Activated CD4-positive, alpha-beta T cell treated with anti-CD3 and anti-CD28 coated beads for 36 hours (primary cell): ENCODE measurements at regions not wholly inside any gene's neighbourhood (a gene's known extent, or its start where the extent isn't known, plus 50 kb on each side); places are given as distances from the start of the nearest gene placed in this dataset.

Experiments
- ATAC-seq: fragments of 200-7000 bp; cut with Tn5 transposase; one replicate; pipeline ENCODE4 v1.10.0; 2021; ENCODE audit warnings: mild to moderate bottlenecking, moderate library complexity
- CTCF ChIA-PET: fragments of 350-600 bp; sonication (Branson Sonifier 250); formaldehyde crosslinking; loops from one replicate; lab custom pipeline; 2021; ENCODE audit warnings: antibody characterized with exemption; lab: Charles Lee
- POLR2A ChIA-PET: fragments of 350-600 bp; sonication (Branson Sonifier 250); formaldehyde crosslinking; loops from one replicate; lab custom pipeline; 2021; ENCODE audit warnings: antibody characterized with exemption, inconsistent platforms; lab: Charles Lee
- DNase-seq: peaks from one replicate; pipeline ENCODE4 v3.0.0-alpha.2; 2020
- H3K27ac Mint-ChIP-seq: one replicate; pipeline ENCODE4 v1.8.0; 2021; ENCODE audit warnings: mixed read lengths
- H3K27me3 Mint-ChIP-seq: one replicate; pipeline ENCODE4 v1.8.0; 2021; ENCODE audit warnings: mixed read lengths
- H3K36me3 Mint-ChIP-seq: one replicate; pipeline ENCODE4 v1.8.0; 2021; ENCODE audit warnings: low read depth, mixed read lengths
- H3K4me1 Mint-ChIP-seq: one replicate; pipeline ENCODE4 v1.8.0; 2021; ENCODE audit warnings: mixed read lengths
- H3K4me3 Mint-ChIP-seq: one replicate; pipeline ENCODE4 v1.8.0; 2021; ENCODE audit warnings: mild to moderate bottlenecking, moderate library complexity, mixed read lengths
- H3K9me3 Mint-ChIP-seq: one replicate; pipeline ENCODE4 v1.8.0; 2021; ENCODE audit warnings: low read depth, mixed read lengths
- intact Hi-C, 2 experiments: fragments of 100-400 bp; cut with DNase I in 1 of 2; cut with micrococcal nuclease in 1 of 2; formaldehyde crosslinking; loops; one replicate each; pipeline versions ENCODE4 v1.14.2 to v1.15.1; 2022 to 2024; cut with DNase I, micrococcal nuclease

DNA sequence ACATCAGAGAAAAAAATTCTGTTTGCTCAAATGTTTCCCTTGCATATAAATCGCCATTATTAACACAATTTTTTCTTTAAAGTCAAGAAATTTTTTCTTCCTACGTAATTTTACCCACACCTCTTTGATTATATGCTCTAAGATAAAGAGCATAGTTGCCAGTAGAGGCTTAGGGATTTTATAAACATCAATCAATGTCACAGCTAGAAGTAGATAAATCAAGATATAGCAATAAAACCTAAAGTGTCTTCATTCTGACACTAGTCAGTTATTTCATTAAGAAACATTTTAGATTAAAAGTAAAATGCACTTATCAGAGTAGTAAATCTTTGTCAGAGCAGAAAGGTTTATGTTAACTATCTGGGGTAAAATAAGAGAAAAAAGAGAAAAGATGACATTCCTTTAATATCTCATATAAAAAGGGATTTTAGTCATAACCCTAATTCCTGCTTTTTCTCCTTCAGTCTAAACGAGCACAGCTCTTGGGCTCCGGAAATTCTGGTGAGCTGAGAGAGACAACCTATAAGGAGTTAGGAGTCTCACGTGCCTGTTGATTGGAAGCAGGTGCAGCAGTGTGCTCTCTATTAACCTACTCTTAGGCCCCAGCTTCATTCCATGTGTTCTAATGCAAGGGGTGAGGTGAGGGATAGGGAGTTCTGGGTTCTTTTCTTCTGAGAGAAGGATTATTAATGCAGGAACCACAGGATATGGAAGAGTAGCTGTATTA lies 172.4 kb upstream of the GULP1 start:
- Mint-ChIP-seq H3K4me3 (no peak overlapping the region), H3K9me3 (no peaks in the 10 kb centered on the region), H3K27me3 (no peaks in the 10 kb centered on the region), H3K36me3 (no peaks in the 10 kb centered on the region), H3K27ac (no peak overlapping the region), H3K4me1 (no peaks in the 10 kb centered on the region)
- ChIA-PET CTCF (interaction anchor here (1.1 kb wide), 1 partner anchor 10 kb away, joined by 4 read pairs; no protein-coding TSS in a partner anchor), POLR2A (no interaction called here)
- intact Hi-C loops = no loop called here
- DNase-seq = no peak
- ATAC-seq = no peak

DNA sequence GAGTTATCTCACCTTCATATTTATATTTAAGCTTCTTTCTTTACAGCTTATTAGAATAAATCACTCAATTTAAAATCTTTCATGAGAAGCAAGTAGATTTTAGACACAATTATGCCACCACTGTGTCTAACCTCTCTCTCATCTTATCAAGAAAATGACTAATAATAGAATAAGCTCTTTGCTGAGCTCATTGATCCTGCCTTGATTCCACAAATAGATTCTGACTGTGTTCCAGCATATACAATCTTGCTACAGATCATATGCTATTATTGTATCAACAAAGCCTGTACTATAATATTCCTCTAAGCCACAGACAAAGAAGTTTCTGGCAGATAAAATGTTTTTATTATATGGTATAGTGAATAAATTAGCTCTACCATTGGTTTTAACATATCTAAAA lies 168.7 kb upstream of the GULP1 start:
- Mint-ChIP-seq H3K27me3 (no peaks in the 10 kb centered on the region), H3K4me3 (no peak overlapping the region), H3K4me1 (no peaks in the 10 kb centered on the region), H3K36me3 (no peaks in the 10 kb centered on the region), H3K9me3 (no peaks in the 10 kb centered on the region), H3K27ac (no peak overlapping the region)
- intact Hi-C loops = no loop called here
- ATAC-seq (no peak), DNase-seq (no peak)
- ChIA-PET CTCF (interaction anchor here (0.8 to 1.0 kb wide), 2 partner anchors 9 to 623 kb away, joined by 3 read pairs; no protein-coding TSS in a partner anchor), POLR2A (no interaction called here)

DNA sequence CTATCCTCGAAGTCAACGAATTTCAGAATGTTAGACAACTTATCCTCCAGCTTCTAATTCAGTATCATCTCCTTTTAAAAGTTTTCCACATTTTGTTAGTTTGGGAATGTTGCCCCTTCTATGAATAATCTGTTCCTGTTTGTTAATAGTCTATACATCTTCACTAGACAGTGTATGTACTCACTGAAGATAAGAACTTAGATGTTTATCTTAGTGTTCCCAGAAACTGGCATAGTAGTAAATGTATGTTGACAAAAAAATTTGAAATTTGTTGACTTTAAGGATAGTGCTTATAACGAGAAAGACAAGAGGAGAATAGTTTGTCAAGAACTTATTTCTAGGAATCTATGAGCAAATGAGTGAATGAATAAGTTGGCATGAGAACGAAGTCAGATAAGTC lies 162.0 kb upstream of the GULP1 start:
- Mint-ChIP-seq H3K9me3 (no peaks in the 10 kb centered on the region), H3K36me3 (no peaks in the 10 kb centered on the region), H3K27ac (no peak overlapping the region), H3K4me3 (no peak overlapping the region), H3K4me1 (no peaks in the 10 kb centered on the region), H3K27me3 (no peaks in the 10 kb centered on the region)
- intact Hi-C loops = no loop called here
- ATAC-seq (no peak), DNase-seq (no peak)
- ChIA-PET POLR2A (no interaction called here), CTCF (no interaction called here)

DNA sequence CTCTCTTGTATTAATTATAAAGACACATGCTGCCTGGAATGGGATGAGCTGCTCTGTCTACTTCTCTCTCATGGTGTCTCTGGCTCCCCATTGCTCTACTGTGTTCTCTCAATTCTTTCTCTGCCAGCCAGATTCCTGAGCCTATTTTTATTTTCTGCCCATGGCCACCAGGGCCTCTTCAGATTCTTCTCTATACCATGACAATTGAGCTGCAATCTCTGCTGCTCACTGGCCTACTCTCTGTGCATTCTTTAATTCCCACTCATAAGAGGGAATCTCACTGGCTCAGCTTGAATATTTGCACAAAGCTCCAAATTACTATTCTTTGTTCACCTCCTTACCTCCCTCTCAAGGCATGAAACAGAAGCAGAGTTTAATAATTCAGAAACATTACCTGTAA lies 161.4 kb upstream of the GULP1 start:
- CTCF ChIA-PET = interaction anchor here (0.6 kb wide), 1 partner anchor 523 kb away, joined by 3 read pairs; no protein-coding TSS in a partner anchor
- H3K9me3 Mint-ChIP-seq = no peaks in the 10 kb centered on the region
- no peak overlapping the region for H3K4me3 Mint-ChIP-seq
- DNase-seq = no peak
- H3K27ac Mint-ChIP-seq = no peak overlapping the region
- POLR2A ChIA-PET = no interaction called here
- intact Hi-C loops = no loop called here
- no peak for ATAC-seq
- H3K4me1 Mint-ChIP-seq = no peaks in the 10 kb centered on the region
- H3K36me3 Mint-ChIP-seq = no peaks in the 10 kb centered on the region
- no peaks in the 10 kb centered on the region for H3K27me3 Mint-ChIP-seq

DNA sequence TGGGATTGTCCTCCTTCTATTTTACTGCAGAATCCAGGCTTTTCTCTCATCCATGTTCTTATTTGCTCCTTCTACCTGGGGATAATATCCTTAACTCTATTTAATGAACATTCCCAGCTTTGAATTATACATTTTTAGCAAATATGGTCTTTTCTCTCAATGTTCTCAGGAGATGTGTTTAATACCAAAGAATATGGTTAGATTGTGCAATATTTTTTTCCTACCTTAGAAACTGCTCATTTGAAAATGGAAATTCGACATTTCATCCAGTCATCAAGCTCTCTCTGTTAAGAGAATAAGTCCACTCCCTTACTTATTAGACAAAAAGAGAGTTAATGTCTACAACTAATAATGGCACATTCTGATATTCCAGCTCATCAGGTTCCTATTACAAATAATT lies 160.4 kb upstream of the GULP1 start:
- H3K9me3 Mint-ChIP-seq = no peaks in the 10 kb centered on the region
- DNase-seq (no peak), ATAC-seq (no peak)
- no peaks in the 10 kb centered on the region for H3K36me3 Mint-ChIP-seq
- CTCF ChIA-PET = no interaction called here
- H3K27me3 Mint-ChIP-seq = no peaks in the 10 kb centered on the region
- H3K4me1 Mint-ChIP-seq = no peaks in the 10 kb centered on the region
- POLR2A ChIA-PET = no interaction called here
- intact Hi-C loops = no loop called here
- H3K4me3 Mint-ChIP-seq = no peak overlapping the region
- H3K27ac Mint-ChIP-seq = no peak overlapping the region

DNA sequence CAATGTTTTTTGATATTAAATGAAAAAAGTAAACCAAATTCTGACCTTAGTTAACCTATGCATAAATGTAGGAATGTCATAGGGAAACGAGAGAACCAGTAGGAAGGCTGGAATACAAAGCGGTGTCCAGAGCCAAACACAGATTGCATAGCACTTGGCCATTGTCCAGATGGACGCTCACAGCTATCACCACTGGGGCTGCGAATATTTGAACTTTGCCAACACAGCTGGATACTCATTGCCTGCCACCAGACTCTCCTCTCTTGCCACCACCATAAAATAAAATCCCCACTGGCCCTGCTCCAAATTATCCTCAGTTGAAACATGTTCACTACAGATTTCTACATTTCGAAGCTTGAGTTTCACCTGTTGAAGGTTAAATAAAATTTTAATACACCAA lies 159.3 kb upstream of the GULP1 start:
- Mint-ChIP-seq H3K27ac (no peak overlapping the region), H3K36me3 (no peaks in the 10 kb centered on the region), H3K4me3 (no peak overlapping the region), H3K4me1 (no peaks in the 10 kb centered on the region), H3K27me3 (no peaks in the 10 kb centered on the region), H3K9me3 (no peaks in the 10 kb centered on the region)
- ATAC-seq = no peak
- intact Hi-C loops = no loop called here
- ChIA-PET CTCF (interaction anchor here (1.0 kb wide), 1 partner anchor 10 kb away, joined by 3 read pairs; no protein-coding TSS in a partner anchor), POLR2A (no interaction called here)
- DNase-seq = no peak

DNA sequence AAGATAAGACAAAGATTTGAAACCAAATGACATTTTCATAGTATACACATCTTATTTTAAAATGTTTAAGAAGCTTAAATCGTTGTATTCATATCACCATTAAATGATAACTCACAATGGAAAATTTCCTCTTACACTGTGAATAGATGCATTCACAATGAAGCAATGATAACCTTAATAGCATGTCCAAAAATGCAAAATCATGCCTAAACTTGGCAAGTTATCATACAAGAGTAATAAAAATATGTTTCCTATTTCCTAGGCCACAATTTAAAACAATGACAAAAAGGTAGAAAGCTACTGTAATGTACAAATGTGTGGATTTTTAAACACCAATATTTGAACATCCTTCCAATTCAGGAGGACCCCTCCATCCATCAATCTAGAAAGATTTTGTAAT lies 157.4 kb upstream of the GULP1 start:
- DNase-seq = no peak
- POLR2A ChIA-PET = no interaction called here
- no peaks in the 10 kb centered on the region for H3K9me3 Mint-ChIP-seq
- CTCF ChIA-PET = no interaction called here
- no peak overlapping the region for H3K27ac Mint-ChIP-seq
- H3K4me3 Mint-ChIP-seq = no peak overlapping the region
- ATAC-seq = no peak
- H3K4me1 Mint-ChIP-seq = no peaks in the 10 kb centered on the region
- H3K36me3 Mint-ChIP-seq = no peaks in the 10 kb centered on the region
- intact Hi-C loops = no loop called here
- no peaks in the 10 kb centered on the region for H3K27me3 Mint-ChIP-seq

DNA sequence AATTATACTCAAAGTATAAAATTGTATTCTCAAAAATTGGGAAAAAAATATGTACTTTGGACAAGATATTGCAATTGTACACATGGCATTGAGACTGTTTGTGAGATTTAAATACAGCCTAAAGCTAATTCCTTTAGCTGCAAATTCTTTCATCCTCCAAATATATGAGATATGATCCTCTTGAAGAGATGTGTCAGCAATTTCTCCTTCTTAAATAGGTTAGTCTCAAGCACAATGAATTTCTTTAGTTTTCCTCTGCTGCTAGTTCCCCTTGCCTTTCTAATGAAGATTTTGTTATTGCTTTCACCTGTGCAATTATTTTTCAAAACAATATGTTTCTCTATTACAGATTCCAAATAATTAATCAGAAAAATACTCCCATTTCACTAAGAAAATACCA lies 153.4 kb upstream of the GULP1 start:
- Mint-ChIP-seq H3K4me1 (no peaks in the 10 kb centered on the region), H3K27ac (no peak overlapping the region), H3K9me3 (no peaks in the 10 kb centered on the region), H3K4me3 (no peak overlapping the region), H3K36me3 (no peaks in the 10 kb centered on the region), H3K27me3 (no peaks in the 10 kb centered on the region)
- ChIA-PET POLR2A (no interaction called here), CTCF (interaction anchor here (1.2 kb wide), 1 partner anchor 24 kb away, joined by 3 read pairs; no protein-coding TSS in a partner anchor)
- DNase-seq = no peak
- intact Hi-C loops = no loop called here
- ATAC-seq = no peak

DNA sequence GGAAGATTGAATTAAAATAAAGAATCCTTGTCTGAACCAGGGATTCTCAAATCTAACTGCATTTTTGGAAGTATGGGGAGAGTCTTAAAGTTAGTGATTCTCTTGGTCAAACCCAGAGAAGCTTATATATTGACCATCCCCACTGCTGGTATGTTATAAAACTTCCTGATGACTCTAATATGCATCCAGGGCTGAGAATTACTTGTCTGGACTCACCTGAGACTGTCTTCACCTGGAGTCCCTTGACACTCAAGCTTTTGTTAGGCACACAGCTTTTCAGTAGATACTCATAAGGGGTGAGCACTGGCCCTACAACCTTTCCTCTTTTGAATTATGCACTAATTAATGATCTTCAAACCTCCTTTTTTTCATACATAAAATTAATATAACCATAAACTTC lies 149.6 kb upstream of the GULP1 start:
- ATAC-seq (no peak), DNase-seq (no peak)
- CTCF ChIA-PET = interaction anchor here (0.8 kb wide), 1 partner anchor 10 kb away, joined by 3 read pairs; no protein-coding TSS in a partner anchor
- H3K4me3 Mint-ChIP-seq = no peak overlapping the region
- H3K27me3 Mint-ChIP-seq = no peaks in the 10 kb centered on the region
- intact Hi-C loops = no loop called here
- POLR2A ChIA-PET = no interaction called here
- no peaks in the 10 kb centered on the region for H3K9me3 Mint-ChIP-seq
- H3K4me1 Mint-ChIP-seq = no peaks in the 10 kb centered on the region
- no peaks in the 10 kb centered on the region for H3K36me3 Mint-ChIP-seq
- no peak overlapping the region for H3K27ac Mint-ChIP-seq

DNA sequence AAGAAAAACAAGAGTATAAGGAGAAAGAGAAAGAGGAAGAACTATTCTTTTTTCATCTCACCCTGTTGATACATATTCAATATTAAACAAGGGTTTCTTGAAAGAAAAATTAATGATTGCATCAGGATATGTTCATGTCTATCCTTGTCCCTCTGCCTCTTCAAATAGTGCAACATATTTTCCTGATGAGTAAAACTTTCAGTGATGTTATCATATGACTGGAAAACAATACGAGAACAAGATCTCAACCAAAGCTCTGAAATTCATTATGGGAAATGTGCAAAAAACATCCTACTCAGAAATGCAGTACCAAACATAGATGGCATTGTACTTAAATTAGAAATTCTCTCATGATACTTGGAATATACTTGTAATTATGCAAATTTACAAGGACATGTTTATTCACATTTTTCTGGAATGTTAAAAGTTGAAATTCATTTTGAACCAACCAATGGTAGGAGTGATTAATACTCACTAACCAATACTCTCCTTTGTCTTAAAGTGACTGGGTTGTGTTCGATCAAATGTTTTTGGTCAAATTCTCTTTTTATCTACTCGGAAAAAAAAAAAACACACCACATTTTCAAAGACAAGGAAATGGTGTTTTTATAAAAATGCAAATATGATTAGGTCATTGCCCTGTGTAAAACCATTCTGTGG lies 148.9 kb upstream of the GULP1 start:
- Mint-ChIP-seq H3K4me3 (no peak overlapping the region), H3K27me3 (no peaks in the 10 kb centered on the region), H3K27ac (no peak overlapping the region), H3K9me3 (no peaks in the 10 kb centered on the region), H3K36me3 (no peaks in the 10 kb centered on the region), H3K4me1 (no peaks in the 10 kb centered on the region)
- ATAC-seq (no peak), DNase-seq (no peak)
- intact Hi-C loops = no loop called here
- CTCF ChIA-PET = no interaction called here
- POLR2A ChIA-PET = no interaction called here

DNA sequence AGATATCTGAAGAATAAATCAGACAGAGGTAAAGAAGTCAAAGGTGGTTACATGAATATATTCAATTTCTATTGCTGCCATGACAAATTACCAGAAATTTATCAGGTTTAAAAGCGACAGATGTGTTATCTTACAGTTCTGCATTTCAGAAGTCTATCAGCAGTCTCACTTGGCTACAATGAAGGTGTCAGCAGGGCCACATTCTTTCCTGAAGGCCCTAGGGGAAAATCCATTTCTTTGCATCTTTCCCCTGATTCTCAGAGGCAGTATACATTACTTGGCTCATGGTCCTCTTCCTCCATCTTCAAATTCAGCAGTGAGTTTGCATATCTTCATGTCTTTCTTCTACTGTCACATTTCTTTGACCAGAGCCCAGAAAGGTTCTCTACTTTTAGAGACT lies 145.8 kb upstream of the GULP1 start:
- H3K27me3 Mint-ChIP-seq = no peaks in the 10 kb centered on the region
- H3K4me1 Mint-ChIP-seq = no peaks in the 10 kb centered on the region
- DNase-seq (no peak), ATAC-seq (no peak)
- no peaks in the 10 kb centered on the region for H3K36me3 Mint-ChIP-seq
- POLR2A ChIA-PET = no interaction called here
- CTCF ChIA-PET = no interaction called here
- H3K9me3 Mint-ChIP-seq = no peaks in the 10 kb centered on the region
- H3K27ac Mint-ChIP-seq = no peak overlapping the region
- intact Hi-C loops = no loop called here
- no peak overlapping the region for H3K4me3 Mint-ChIP-seq

DNA sequence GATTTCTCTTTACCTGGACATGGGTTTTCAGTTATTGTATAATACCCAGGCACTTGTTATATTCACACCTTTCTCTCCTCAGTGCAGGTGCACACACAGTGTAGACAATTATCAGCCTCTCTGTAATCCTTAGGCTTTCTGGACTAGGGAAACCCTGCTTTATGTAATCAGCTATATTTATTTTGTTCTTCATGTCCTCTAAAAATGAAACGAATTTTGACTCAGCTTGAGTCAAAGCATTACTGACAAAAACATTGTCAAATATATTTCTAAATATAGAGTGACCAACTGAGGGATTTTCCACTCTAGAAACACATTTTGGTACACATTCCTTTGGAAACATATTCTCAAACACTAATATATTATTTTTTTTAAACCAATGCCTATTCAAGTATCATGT lies 144.8 kb upstream of the GULP1 start:
- H3K4me1 Mint-ChIP-seq = no peaks in the 10 kb centered on the region
- H3K27ac Mint-ChIP-seq = no peak overlapping the region
- ATAC-seq (no peak), DNase-seq (no peak)
- no peak overlapping the region for H3K4me3 Mint-ChIP-seq
- intact Hi-C loops = no loop called here
- no peaks in the 10 kb centered on the region for H3K27me3 Mint-ChIP-seq
- CTCF ChIA-PET = no interaction called here
- POLR2A ChIA-PET = no interaction called here
- no peaks in the 10 kb centered on the region for H3K36me3 Mint-ChIP-seq
- no peaks in the 10 kb centered on the region for H3K9me3 Mint-ChIP-seq
